ENCODE measurements at regions not wholly inside any gene's neighbourhood (a gene's known extent, or its start where the extent isn't known, plus 50 kb on each side); places are given as distances from the start of the nearest gene placed in this dataset.
"Not testable (repeated sequence)": the region's sequence is repeated elsewhere in the genome, so short reads cannot be mapped to it uniquely, and the experiment has no call there.

DNA sequence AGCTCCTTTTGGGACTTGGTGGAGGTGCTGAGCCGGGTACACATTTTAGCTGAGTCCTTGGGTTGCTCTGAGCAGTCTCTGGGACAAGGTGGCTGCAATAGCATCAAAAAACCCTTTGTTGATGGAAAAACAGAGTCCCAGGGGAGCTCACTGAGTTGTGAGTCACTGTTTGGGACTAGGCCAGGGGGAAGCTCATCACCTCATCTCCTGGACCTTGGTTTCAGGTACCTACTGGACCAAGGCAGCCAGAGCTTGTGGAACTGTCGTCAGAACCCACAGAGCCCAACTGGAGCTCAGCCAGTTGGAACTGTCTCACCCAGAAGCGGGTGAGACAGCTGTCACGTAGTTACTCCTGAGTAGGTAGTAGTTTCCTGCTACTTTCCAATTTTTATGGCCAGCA lies 146.7 kb downstream of the HLX start:
- DNase-seq (ENCODE audit: low spot score): no peak

DNA sequence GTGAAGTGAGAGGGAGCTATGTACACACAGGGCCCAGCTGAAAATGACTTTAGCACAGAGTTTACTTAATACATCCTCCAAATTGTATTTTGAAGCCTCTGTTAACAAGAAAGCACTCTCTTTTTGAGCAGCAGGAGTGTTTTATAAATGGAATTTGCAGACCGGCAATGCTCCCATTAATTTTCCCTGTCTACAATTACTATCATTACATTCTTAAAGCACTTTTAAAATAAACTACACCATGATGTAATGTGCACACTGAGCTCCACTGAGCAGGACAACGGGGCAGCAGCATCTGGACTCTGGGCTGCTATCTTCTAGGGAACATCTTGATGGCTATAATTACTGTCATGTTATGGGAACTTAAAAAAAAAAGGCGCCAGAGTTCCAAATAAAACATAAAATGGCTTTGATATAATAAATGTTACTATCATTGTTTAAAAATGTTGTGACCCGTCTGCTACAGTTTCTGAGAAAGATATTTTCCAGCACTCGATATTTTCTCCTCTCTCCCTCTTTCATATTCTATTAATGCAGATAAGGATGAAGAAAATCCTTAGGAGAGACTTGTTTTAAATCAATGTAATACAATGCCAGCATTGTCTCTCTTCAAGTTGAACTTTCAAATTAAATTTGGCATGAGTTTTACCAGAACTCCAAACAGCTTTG lies 150.9 kb downstream of the HLX start:
- DNase-seq (ENCODE audit: low spot score): no peak

DNA sequence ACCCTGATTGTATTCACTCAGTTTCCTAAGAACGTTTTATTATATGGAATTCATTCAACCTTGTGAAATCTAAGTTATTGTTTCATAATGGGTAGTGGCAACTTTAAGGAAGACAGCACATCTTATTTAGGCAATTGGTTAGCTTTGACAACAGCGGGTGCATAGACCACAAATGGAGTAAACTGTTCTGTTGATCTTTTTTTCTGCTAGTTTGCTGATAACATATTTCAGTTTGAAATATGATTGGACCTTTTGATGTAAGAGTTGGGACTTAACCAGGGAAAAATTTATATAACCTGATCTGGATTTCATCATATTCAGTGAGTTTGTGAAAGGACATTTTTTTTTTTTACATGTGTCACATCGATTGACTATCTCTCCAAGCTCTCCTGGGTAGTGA lies 151.7 kb downstream of the HLX start:
- no peak for DNase-seq (ENCODE audit: low spot score)

DNA sequence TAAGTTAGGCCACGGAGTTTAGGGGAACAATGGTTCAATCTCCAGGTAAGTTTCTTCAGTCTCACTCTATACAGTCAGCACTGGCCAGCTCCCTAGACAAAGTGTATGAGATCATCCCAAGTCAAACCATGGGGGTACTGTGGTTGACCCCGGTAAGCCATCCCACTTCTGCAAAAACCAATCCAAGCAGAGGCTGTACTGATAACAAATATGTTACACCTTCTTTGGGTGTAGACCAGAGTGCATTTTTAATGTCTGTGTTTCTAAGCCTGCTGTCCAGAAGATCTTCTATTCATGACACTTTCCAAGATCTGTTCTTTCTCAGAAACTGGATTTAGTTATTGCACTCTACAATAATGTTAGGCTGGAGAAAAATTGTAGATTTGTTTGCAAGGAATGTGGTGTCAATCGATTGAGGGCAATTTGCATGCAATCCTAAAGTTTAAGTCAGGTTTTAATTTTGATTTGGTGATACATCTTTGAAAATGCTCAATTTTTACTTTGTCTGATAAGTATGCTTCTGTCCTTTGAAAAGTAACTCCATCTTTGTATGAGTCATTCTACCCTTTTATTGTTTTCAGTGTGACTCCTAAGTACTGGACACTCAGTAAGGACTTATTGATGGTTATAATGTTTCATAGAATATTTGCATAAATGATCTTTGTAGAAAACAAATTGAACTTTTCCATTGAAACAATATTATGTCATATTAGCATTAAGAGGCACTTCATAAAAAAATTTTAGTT lies 152.4 kb downstream of the HLX start:
- DNase-seq (ENCODE audit: low spot score): no peak

DNA sequence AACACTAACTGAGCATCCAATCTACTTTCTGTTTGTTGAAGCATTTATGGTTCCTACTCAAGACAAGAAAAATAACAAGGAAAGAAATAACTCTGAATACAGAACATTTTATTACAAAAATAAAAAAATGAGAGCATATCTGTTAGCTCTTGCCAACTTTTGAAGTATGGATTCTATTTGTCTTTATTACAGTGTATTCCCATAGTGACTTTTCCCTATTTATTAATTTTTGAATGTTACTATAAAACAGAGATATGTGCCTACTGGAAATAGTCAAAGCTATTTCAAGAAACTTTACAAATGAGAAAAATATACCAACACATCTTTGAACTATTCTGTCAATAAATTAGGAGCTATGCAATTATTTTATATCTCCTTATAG lies 153.0 kb downstream of the HLX start:
- no peak for DNase-seq (ENCODE audit: low spot score)

DNA sequence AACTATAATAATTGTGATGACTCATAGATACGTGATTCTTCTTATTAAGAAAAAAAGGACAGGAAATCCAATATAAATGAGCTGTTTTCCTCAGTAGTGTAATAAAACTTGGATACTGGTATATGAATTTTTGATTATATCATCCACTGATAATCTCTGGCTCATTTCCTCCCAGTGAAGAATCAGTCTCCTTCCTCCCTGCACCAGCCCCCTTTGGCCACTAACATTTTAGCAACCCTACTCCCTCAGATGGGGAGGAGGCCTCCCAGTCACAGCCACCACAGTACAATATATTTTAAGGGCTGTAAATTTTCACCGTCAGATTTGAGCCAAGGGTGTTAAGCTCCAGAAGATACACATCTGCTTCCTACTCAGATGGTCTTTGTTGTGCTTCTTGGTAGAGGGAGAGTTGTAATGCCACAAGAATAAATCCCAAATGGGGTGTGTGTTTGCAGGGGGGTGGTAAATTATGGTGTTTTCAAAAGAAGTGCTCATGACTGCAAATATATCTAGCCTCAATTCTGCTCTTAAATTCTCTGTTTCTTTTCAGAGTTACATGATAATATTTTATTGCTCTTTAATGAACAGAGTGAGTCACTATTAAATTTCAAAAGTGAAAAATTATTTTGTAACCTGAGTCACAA lies 153.5 kb downstream of the HLX start:
- DNase-seq (ENCODE audit: low spot score): no peak

DNA sequence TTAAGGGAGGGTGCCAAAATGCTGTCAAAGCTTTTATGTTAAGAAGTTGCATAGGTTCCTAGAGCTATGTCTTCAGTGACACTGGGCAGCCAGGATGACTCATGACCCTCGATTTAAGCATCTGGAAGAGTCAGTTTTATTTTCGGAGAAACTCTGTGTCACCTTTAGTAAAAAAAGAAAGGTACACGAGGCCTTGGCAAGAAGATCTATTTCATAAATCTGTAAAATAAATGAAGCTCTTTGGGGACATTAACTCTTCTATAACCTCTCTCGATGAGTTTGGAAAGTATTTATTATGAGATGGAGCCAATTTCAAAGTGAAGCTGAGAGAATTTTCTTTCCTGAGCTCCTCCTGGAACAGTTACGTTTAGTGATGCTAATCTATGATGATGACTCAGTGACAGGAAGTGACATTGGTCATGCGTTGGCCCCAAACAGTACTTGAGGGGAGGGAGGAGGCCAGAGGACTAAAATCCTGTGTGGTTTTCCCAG lies 156.5 kb downstream of the HLX start:
- no peak for DNase-seq (ENCODE audit: low spot score)

DNA sequence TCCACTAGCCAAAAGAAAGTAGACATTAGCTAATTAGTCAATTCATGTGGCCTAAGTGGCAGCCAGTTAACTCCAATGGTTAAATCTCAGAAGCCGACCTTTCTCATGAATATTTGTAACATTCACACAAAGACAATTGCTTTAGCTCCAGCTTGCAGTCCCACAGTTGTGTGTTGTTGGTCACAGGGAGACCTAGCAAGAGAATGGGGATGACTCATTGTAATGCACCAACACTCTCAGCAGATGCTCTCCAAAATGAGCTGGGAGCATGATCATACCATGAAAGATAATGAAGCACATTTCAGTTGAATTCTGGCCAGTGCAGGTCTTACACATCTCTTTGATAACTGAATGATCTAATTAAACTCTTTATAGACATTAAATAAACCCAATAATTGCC lies 160.4 kb downstream of the HLX start:
- DNase-seq (ENCODE audit: low spot score): no peak

DNA sequence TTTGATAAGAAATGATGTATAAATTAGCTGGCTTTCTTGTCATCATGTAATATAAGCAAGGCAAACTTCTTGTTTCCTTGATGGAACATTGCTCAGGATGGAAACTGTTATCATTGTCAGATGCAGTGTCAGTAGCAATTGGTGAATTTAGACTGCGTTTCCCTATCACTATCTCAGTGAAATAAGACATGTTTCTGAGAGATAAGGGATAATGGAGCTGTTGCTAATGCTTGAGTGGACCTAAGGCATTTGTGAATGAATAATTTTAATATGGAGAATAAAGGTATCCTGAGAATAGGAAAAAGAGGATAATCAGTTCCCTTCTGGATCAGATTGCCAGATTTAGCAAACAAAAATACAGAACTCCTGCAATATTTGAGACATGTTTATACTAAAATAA lies 160.9 kb downstream of the HLX start:
- no peak for DNase-seq (ENCODE audit: low spot score)

DNA sequence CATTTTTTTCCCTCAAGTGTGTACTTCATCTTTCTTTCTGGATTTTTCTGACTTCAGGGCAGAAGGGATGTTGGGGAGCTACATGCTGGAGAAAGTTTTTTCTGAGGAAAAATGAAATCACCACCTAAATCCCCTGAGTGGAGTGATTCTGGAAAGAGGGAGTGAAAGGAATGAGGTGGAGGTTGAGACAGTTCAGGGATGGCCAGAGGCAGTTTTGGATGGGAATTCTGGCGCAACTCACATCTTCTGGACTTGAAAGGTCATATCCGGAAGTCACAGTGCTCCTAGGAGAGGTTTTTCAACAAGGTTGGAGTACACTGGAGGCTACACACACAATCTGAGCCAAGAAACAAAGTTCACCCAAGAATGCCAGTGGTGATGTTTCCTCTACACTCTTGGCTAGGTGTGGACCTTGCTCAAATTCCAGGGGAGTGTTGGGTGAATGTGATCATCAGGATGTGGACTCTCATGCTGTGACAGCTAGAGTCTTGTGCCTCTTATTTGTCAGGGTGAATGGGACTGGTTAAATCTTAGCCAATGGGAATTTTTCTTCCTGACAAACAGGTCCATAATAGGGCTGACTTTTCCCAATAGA lies 161.5 kb downstream of the HLX start:
- DNase-seq (ENCODE audit: low spot score): no peak

DNA sequence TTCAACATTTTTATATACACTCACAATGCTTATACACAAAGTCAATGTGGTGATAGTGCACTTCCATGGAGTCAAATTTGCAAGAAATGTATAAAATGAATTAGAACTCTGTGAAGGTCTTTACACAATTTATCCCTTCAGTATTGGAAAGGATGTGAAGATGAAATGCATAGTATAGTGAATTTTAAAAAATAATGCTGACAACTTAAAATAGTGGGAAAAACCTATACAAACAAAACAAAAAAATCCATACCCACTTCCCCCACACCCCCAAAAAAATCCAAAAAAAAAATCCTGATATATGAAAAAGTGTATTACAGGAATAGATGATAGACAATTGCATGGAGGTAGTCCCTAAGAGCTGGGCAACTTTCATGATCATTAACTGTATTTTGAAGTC lies 165.3 kb downstream of the HLX start:
- DNase-seq (ENCODE audit: low spot score): no peak

DNA sequence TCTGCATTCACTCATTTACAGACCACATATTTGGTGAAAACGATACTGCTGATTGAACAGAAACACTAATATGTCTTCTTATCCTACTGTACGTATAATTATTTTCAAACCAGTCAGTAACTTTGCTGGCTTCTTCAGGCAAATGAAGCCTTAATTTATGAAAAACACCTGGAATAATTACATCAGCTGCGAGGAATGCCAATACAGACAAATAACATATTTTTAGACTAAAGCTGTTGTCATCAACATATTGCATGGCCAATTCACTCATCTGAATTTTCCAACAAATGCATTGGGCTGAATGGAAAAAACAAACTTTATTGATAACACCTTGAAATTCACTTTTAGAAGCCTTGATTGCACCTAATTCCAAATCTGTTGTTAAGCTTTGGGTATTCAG lies 165.9 kb downstream of the HLX start:
- DNase-seq (ENCODE audit: low spot score): no peak

DNA sequence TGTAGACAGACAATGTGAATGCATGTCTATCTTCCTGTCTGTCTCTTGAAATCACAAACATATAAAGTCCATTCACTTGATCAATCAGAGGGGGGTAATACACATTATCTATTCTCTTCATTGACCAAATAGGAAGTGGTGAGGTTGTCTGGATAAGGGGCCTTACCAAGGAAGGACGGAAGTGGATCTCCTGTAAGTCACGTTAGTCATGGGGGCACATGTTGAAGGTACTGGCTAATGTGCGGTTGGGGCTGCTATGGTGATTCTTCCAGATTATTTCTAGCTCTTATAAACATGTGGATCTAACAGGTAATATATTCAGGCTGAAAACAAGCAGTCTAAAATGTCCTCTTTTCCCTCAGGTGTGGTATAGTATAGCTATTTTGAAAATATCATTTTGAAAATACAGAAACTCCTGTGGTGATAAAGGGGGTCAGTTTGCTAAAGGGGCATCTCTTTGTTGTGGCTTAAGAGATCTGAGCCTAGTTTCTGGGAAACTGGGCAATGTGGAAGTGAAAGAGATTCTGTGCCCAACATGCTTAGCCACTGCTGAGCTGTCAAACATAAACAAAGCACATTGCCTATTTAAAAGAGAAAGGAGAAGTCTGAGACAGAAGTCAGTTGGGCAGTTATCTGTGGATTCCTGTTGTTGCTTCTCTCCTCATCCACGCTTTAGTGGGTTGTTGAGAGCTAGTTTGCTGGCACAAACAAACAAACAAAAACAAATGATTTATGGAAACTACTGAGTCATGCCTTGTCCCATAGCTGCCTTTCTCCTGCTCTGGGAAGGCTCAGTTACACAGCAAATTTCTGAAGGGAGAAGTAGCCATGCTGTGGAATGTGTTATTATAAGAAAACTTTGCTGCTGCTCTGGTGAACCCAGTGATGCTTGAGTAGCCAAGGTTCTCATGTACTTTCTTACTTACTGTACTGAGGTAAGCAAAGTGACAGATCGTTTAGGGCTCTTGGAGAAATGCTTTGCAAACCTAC lies 166.9 kb downstream of the HLX start:
- DNase-seq (ENCODE audit: low spot score): no peak

DNA sequence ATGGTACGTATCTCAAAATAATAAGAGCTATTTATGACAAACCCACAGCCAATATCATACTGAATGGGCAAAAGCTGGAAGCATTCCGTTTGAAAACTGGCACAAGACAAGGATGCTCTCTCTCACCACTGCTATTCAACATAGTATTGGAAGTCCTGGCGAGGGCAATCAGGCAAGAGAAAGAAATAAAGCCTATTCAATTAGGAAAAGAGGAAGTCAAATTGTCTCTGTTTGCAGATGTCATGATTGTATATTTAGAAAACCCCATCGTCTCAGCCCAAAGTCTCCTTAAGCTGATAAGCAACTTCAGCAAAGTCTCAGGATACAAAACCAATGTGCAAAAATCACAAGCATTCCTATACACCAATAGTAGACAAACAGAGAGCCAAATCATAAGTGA lies 172.1 kb downstream of the HLX start:
- DNase-seq (ENCODE audit: low spot score): not testable (repeated sequence)

DNA sequence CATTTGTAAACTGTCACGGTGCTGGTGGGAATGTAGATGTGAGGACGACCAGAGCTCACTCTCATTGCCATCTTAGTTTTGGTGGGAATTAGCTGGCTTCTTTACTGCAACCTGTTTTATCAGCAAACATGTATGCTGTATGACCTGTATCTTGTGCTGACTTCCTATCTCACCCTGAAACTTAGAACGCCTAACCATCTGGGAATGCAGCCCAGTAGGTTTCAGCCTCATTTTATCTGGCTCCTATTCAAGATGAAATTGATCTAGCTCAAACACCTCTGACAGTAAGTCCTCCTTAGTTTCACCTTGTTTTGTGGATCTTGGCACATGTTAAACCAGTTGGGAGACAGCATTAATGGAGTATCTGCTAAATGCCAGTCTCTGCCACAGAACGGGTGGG lies 174.6 kb downstream of the HLX start:
- no peak for DNase-seq (ENCODE audit: low spot score)

DNA sequence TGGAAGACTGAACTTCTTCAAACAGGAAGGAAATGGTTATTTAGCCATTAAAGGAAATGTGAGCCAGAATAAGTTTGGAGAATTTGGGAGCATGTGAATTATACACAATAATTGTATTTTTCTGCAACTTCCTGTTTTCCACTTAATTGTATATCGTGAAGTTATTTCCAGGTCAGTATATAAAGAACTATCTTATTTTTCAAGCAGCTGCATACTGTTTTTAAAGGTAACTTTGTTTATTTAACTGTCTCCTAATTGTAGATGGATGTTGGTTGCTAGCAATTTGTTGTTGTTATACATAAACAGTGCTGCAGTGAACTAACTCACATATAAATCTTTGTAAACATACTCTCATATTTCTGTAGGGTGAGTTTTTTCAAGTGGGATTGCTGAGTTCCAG lies 180.3 kb downstream of the HLX start:
- DNase-seq (ENCODE audit: low spot score): no peak

DNA sequence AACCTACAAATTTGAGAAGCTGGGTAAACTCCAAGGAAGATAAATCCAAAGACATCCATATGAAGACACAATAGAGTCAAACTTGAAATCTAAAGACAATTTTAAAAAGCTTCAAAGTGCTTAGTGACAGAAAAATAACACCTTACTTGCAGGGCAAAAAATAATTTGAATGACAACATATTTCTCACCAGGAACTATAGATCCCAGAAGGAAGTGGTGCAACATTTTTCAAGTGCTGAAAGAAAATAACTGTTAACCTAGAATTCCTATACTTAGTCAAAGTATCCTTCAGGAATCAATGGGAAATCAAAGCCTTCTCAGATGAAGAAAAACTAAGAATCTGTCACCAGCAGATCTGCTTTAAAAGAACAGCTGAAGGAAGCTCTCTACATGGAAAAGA lies 184.4 kb downstream of the HLX start:
- DNase-seq (ENCODE audit: low spot score): no peak

DNA sequence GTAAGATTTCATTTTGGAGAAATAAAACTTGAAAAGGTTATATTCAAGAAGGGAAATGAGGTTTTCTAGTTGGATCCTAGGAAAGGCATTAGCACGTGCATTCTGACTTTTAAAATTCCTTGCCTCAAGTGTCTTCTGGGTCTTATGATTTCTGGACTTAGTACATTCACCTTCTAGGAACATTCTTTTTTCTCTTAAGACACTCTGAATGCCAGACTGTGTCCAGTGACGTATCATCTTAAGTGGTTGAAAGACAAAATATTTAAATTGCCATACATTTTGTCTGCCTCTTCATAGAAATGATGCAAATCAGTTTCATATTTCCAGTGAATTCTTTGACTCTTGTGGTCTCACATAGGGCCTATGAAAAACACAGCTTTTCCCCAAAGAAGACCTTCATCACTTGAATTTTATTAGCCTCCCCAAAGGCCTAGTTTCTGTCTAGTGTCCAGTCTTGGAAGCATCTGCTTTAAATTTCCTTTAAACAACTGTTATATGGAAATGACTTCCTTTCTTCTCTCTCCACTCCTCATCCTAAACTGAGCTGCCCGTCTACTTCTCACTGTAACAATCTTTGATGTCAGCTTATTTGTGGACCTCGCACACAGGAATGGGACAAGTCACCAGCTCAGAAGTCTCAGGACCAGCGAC lies 187.2 kb downstream of the HLX start:
- DNase-seq (ENCODE audit: low spot score): no peak

DNA sequence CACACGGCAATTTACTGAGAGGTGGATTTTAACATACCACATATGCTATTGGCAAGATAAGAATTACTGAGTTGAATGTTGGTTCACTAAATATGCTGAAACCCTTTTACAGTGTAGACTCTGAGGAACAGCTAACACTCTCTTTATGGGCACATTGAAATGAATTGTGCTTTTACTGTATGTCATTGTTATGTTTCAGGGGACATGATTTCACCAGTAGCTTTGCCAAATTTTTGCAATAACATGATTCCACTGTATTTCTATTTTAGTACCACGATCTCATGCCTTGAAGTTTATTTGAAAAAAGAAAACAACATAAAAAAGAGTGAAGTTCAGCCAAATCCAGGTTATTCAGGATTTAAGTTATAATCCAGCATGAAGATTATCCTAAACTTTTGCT lies 188.5 kb downstream of the HLX start:
- DNase-seq (ENCODE audit: low spot score): no peak

DNA sequence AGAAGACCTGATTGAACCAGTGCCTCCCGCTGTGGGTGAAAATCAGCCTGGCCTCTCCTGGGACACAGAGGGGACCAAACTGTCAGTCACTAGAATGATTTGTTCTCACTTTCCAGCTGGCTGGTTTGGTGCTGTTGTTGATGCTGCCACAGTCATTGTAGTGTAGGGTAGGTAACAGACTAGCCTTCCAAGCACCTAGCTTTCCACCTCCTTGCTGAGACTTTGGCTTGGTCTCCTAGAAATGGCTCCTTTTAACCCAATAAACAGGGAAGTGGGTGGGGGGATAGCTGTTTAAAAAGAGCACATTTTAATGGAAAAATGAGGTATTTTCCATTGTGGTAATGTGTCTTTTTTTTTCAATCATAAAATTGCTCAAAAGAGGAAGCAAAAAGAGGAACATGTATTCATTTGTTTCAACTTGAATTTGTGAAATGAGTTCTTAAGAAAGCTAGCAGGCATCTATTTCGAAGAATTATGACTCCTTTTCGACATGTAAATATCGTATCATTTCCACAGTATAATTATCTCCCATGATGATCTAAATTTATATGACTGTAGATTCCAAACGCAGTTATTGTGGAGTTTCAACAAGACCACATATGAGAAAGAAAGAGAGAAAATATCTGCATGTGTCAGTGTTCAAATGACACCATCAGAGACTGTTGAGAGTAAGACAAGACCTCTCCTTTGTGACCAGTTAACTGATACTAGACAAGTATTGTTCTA lies 190.1 kb downstream of the HLX start:
- no peak for DNase-seq (ENCODE audit: low spot score)

DNA sequence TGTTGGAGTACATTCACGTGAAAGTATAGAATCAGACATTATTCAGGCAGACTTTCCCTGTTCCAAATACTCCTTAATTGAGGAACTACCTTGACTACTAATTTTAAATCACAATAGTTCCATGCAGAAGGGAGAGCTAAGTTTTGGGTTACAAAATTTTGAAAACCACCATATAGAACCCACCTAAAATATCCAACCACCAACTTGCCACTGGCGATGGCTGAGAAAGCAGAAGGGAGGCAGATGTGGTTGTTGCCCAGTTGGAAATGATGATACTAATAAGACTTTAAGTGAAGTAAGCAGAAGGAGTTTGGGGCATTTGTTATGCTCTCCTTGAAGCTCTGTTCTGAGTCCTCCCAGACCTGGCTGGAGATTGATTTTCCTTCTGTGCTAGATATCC lies 190.7 kb downstream of the HLX start:
- no peak for DNase-seq (ENCODE audit: low spot score)

Data from HuH-7 (cell line).